ENCODE measurements at regions not wholly inside any gene's neighbourhood (a gene's known extent, or its start where the extent isn't known, plus 50 kb on each side); places are given as distances from the start of the nearest gene placed in this dataset.

DNA sequence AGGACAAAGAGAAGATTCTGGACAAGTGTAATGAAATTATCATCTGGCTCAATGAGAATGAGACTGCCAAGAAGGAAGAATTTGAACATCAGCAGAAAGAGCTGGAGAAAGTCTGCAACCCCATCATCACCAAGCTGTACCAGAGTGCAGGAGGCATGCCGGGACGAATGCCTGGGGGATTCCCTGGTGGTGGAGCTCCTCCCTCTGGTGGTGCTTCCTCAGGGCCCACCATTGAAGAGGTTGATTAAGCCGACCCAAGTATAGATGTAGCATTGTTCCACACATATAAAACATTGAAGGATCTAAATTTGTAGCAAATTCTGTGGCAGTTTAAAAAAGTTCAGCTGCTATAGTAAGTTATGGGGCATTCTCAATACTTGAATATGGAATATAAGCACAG lies 174.3 kb upstream of the CCND2 start:
- no peak for DNase-seq

DNA sequence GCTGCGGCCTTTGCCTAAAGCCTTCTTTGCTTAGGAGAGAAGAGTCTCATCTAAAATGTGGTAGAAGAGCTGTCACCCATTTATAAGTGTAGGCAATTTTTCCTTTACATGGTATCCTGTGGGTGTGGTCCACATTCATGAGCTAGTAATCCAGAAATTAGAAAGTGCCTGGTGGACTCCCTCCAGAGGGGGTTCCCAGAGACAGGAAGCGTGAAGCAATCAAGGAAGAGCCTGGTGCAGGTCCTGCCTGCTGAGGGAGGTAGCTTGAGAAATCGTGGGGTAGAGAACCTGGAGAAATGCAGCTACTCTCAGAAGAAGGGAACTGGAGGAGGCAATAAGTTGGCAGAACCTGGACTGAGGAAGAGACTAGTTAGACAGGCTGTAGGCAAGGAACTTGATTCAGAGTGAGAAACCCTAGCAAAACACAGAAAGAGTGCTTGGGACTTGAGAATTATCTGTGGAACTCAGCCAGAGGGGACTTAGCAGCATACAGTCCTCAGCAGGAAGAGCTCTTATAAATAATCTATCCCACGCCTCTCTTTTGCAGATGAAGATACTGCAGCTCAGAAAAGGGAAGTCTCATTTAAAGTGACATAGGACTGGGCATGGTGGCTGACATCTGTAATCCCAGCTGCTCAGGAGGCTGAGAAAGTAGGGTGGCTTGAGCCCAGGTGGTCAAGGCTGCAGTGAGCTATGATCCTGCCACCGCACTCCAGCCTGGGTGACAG lies 182.4 kb upstream of the CCND2 start:
- no peak for DNase-seq

DNA sequence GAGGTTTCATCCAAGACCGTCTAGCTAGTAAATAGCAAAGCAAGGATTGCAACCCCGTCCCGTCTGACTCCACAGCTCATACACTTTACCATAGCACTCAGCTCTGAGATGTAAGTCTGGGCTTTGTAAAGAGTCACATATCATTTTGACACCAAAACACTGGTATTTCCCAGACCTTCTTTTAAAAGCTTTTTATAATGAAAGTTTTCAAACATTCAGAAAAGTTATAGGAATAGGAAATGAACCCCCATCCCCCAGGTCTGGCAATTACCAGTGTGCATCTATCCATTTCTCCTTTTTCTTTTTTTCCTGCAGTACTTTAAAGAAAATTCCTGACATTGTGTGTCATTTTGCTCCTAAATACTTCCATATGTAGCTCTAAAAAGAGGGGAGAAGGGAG lies 183.6 kb upstream of the CCND2 start:
- no peak for DNase-seq

DNA sequence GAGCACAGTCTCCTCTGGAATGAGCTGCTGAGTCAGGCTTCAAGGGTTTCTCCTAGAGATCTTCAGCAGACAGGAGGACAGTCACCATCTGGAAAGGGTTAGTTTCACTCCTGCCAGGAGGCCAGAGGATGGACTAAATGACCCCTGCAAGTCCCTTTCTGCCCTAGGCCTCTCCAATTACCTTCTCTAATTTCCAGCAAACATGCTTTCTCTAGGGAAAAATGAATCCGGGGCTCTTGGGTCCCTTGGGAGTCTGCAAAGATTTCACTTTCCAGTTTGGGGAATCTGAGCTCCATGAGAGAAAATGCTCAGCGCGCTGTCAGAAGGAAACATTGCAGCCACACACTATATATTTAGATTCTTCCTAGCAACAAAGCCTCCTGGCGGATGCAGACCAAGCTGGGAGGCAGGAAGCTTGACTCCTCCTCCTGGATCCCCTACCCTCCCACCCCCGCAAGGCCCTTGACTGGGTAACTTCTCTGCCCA lies 184.4 kb upstream of the CCND2 start:
- DNase-seq, result no peak

DNA sequence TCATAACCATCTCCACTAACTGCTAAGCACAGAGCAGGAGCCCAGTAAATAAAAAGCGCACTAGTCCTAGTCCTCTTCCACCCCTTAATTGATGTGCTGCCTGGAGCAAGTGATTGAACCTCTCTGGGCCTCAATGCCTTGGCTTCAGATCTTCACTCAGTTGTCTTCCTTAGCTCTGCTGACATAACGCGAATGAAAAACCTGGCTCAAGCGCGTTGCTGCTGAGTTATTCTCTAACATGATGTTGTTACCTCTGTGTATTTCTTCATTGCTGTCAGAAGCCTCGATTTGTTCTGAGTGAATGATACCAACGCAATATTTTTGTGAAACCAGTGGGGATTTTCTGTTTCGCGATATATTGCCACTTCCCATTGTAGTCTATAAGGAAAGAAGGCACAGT lies 185.1 kb upstream of the CCND2 start:
- DNase-seq, result no peak

DNA sequence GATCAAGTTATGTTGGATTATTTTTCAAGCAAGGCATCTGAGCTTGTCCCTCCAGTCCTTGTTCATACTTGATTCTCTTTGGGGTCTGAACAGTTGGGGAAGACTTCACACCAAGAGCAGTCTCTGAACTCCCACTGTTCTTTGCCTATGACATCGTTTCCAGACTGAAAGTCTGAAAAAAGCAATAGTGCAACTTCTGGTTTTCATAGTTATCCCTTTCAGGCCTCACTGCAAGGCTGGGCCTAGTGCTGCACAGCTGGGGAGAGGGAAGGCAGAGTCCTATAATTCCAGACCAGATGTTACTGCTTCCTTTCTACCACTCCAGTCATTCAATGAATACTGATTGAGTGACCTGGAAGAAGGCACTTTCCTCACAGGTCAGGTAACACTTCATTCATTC lies 187.1 kb upstream of the CCND2 start:
- no peak for DNase-seq

DNA sequence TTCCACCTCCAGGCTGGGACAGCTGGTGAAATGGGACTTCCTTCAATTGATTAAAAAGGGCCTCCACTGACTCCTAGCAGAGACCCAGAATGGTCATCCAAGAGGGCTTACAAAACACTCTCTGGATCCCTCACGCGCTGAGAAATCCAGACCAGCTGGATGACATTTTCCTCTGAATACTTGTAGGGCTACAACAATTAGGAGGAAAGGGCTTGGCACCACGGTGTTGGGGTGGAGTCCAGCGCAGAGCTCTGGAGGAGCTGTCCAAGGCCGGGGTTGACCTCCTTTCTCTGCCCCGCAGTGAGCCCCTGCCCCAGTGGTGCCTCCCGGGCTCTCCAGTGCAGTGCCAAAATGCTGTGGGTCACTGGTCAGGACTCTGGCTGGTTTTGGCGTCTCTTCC lies 189.0 kb upstream of the CCND2 start:
- DNase-seq, result no peak

DNA sequence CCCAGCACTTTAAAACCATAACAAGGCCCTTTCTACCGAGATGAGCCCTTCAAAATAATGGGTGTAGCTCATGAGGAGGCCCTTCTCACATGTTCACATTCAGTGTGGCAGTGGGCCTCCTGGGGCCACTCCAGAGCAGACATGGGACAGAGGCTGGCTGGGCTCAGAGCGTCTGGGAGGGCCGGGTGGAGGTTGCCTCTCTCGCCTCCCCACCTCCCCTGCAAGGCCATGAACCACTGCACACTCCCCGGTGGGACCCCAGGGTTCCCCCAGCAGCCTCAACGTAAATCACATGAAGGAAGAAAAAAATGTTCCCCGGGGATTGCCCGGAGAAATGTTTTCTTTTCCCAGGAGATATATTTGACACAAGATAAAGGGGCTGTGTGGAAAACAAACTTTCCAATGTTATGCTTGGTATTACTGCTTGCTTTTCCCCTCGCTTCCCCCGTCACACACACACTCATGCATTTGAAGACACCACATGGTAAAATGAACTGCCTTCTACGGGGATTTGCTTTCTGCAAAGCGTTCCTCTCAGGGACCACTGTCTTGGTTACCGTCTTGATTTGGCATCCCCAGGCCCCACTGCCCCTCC lies 190.7 kb upstream of the CCND2 start:
- no peak for DNase-seq

DNA sequence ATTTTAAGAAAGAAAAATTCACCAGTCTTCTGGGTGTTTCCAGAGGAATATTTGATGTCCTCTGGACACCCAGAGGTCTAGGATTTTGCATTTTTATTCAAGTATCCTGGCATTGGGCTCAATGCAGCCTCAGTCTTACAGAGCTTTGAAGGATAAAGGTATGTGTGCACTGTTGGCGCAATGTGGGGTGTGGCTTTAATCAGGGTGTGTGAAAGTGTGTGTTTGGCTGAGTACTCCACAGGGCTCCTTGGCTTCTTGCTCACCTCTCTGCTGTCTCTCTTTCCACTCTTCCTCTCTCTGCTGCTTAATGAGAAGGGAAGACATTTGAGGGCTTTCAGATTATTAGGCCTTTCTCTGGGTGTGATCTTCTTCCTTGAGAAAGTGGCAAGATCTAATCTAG lies 193.3 kb upstream of the CCND2 start:
- no peak for DNase-seq

DNA sequence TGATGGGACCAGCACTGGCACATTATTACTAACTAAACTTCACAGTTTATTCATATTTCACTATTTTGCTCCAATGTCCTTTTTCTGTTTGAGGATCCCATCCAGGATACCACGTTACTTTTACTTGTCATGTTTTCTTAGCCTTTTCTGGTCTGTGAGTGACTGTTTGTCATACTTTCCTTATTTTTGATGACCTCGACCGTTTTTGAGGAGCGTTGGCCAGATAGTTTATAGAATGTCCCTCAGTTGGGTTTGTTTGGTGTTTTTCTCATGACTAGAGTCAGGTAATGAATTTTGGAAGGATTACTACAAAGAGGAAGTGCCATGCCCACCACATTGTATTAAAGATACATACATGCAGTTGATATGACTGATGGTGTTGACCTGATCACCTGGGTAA lies 199.4 kb upstream of the CCND2 start:
- no peak for DNase-seq

DNA sequence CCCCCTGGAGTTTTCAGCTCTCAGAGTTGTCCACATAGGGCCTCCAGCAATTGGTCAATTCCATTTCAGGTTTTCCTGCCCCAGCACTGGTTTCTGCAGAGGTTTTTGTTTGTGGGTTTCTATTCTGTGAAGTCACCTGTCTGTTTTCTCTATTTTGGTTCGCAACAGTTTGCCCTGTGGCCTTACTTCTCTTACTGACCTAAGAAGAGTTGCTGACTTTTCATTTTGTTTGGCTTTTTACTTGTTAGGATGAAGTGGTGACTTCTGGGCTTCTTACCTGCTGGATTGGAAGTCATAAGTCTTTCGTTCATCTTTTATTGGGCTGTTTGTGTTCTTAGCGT lies 196.4 kb upstream of the PARP11 start:
- no peak for DNase-seq

DNA sequence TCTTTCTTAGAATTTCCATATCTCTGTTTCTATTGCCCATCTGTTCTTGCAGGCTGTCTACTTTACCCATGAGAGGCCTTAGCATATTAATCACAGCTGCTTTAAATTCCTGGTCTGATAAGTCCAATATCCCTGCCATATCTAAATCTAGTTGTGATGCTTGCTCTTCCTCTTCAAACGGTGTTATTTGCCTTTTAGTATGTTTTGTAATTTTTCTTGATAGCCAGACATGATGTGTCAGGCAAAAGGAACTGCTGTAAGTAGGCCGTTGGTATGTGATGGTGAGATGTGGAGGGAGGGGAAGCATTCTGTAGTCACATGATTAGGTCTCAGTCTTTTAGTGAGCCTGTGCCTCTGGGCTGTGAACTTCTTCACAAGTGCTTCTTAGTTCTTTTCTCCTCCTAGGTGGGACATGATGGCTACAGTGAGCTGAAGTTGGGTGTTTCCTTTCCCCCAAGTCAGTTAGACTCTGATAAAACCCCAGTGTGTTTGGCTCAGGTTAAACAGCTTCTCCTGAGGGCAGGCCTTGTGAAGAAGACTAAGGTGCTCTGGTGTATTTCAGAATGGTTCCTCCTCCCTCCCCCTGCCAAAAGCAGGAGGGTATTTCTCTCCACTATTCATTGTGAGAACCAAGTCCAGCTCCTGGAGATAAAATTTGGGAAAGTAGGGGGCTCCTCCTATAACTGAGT lies 195.9 kb upstream of the PARP11 start:
- DNase-seq, result no peak

DNA sequence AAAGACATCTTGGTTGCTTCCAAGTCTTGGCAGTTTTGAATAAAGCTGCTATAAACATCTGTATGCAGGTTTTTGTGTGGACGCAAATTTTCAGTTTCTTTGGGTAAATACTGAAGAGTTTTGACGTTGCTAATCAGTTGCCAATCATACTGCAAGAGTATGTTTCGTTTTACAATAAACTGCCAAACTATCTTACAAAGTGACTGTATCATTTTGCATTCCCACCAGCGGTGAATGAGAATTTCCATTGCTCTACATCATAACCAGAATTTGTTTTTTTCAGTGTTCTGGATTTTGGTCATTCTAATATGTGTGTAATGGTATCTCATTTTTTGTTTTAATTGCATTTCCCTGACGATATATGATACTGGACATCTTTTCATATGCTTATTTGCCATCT lies 190.8 kb upstream of the PARP11 start:
- DNase-seq, result no peak

DNA sequence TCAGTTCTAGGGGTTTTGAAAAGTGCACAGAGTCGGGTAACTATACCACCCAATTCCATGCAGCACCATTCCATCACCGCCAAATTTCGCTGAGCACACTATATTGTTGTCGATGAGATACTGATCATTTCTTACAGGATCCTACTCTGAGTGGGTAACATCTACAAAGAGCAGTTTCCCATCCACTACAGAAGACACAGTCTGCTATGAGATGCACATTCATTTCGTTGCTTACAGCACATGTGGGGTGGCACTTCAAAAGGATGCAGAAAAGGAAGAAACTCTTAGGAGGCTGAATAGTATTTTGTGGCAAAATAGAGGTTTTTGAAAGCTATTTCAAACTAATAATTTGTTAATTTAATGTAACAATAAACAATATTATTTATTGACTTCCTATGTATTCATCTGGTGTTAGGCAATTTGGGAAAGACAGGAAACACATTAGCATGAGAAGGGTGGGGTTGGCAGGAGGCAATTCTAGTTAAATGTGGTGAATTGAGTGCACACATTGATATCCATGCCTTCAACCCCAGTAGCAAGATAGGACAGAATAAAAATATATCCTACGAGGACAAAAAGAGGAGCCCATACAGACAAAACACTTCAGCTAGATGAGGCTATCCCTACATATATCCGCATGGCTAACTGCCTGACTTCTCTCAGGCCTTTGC lies 186.8 kb upstream of the PARP11 start:
- no peak for DNase-seq

DNA sequence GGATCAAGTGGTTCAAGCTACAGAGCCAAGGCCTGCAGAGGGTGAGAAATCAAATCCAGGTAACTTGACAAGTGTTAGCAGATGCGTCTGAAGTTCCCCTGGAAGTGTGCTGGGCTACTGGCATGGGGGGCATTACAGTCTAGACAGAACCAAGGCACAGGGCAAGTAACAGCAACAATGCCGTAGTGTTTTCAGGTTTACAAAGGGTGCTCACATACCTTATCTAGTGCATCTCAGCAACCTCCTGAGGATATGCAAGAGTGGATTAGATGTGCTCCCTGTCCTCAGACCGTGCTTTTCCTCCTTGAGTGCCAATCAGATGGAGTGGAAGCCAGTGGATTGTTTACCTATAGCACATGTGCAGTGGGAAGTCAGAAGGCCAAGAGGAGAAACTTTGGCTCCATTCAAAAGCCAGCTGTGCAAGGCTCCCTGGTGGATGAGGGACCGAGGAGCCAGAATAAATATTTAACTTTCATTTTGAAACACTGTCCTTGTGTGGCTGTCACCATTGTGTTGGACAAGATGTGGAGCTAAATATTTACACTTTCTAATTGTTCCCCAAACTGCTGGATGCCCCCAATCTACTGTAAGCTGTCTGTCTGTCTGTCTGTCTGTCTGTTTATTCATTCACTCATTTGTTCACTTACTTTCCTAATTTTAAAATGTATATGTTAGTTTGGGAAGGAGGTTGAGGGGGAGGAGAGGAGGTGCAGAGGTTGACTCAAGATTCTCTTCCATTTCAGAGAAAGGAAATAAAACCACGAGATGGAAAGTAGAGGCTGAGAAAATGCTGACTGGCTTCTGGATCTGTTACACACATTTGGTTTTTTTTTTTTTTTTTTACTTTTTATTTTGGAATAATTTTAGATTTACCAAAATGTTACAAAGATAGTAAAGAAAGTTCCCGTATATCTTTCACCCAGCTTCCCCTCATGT lies 184.0 kb upstream of the PARP11 start:
- no peak for DNase-seq

DNA sequence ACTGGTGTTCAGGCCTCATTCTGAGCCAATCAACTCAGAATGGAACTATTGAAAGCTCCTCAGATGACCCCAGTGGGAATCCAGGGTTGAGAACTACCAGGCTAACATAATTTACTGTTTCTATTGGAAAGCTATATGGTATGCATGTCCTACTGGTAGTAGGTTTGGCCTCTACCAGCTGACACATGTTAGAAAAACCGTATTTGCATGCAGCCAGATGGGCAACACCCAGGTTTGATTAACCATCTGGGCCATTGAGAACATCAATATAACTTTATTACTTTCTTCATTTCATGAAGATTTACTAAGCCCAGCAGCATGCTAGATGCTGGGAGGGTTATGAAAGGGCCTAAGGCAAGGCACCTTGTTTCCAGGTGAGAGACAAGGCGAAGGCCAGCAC lies 181.4 kb upstream of the PARP11 start:
- no peak for DNase-seq

DNA sequence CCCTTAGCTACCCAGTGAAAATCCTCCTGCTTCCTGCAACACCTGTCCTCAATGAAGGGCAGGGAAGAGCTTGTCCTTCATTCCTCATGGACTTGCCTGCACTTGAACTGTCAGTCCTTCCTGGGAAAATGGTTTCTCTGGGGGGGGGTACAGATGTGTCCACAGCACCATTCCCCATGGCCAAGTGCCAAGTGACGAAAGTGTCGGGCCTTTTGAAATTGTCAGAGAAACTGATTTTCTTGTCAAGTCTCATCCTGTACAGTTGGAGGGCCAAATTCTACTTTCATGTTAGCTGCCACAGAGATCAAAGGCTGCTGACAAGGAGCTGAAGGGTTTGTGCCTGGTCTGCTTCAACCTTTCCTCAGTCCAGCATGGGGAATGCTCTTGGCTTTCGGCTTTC lies 179.5 kb upstream of the PARP11 start:
- no peak for DNase-seq

DNA sequence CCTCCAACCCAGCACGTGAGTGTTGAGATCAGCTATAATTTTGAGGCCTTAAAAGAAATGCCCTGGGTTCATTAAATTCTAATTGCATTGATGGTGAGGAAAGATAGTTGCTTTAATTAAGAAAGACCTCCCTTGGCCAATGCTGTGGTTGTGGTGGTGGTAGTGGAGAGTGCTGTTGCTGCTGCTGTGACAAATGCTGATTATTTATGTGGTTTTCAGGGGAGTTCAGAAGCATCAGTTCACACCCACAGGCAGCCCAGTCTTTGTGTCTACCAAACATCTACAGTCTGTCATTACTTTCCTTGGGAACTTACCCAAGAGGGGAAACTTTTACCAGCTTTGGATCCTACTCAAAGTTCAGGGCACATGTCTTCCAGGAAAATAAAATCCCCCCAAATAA lies 178.4 kb upstream of the PARP11 start:
- no peak for DNase-seq

DNA sequence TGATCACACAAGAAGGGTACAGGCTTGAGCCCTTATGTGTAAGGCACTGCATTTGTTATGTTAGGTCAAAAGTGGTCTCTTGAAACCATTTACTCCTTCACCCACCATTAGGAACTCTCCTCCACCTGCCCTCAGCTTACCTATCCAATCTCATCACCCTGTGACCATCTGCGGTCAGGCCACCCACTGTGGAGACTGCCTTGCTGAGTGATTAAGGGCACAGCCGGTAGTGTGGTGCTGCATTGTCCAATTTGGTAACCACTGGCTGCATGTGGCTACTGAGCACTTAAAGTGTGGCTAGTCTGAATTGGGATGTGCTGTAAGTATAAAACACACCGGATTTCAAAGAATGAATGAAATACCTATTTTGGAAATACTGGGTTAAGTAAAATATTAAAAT lies 177.1 kb upstream of the PARP11 start:
- no peak for DNase-seq

DNA sequence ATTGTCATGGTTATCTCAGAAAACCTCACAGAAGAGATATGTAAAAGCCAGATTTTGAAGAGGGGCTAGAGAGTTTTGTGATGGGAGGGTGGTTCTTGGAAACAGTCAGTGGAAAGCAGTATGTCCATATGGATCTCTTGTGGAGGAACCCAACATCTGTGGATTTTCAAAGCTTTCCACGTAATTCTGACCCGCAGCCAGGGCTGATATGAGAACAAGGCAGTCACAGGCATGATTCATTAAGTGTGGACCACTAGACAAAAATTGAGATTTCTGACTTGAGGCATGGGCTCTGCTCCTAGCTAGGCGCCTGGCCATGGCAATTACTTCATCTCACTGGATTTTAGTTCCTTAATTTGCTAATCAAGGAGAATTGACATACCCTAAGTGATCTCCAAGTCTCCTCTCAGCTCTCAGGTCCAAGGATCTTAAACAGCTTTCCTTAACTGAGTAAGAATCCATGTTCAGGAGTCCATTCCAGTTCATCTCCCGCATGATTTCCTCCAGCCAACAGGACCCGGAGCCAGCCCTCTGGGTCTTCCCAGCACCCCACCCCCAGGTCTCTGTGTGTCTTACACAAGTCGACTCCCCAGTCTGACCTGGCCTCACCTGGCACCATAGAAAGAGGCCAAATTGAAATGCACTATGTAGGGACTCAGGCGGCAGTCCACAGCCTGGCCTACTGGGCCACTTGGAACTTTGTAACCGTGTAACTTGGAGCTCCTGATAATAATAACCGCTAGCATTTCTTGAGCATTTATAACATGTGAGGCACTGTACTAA lies 176.3 kb upstream of the PARP11 start:
- no peak for DNase-seq

DNA sequence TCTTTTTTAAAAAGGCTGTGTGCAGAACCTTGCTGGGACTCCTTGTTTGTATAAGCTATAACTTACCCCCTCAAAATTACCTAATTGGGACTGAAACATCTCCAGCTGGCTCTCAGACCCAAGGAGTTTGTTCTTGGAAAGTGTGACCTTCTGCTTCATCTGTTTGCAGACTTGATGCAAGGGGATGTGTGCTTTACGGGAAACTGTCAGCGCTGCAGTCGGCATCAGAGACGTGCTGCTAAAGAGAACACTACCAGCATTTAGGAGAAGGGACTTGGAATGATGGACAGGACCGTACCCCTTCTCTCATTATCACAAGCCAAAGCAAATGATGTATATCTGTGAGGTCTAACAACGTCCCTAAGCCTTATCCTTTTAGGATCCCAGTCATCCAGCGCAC lies 174.2 kb upstream of the PARP11 start:
- DNase-seq, result no peak

DNA sequence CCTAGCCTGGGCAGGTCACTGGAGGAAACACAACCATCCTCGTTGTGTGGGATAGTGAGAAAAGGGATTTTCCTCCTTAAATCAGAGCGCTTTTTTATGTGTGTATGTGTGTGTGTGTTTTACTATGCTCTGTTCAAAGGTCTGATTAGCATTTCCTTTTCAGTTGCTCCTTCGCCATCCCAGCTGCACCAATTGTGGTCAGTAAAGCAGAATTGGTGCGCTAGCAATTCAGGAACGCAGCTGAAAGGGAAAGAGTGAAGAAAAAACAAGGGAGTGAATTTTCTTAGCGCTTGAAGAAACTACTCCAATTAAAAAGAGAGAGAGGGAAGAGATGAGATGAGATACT lies 173.3 kb upstream of the PARP11 start:
- DNase-seq, result no peak

Measured in activated CD4-positive, alpha-beta T cell treated with anti-CD3 and anti-CD28 coated beads, Interleukin-2, amount 50 U/mL, for 4 hours (primary cell).